IMR-90 (cell line): ENCODE measurements at regions not wholly inside any gene's neighbourhood (a gene's known extent, or its start where the extent isn't known, plus 50 kb on each side); places are given as distances from the start of the nearest gene placed in this dataset.

Source experiments
- ATAC-seq: fragments of 200-7000 bp; cut with Tn5 transposase; 2 replicates; pipeline ENCODE4 v1.9.1; 2020; ENCODE audit warnings: low read depth, mild to moderate bottlenecking, moderate library complexity
- BruUV-seq: library from RNA; stranded (reverse); fragments of 400-500 nt; replicated peaks from 2 replicates; lab custom pipeline; 2021; lab: Mats Ljungman, UMichigan
- CTCF ChIA-PET: fragments of 300-600 bp; formaldehyde crosslinking; extraction: SDS; loops from one replicate; lab custom pipeline; 2021; ENCODE audit warnings: antibody characterized with exemption; lab: Yijun Ruan, JAX
- POLR2A ChIA-PET: fragments of 300-600 bp; sonication (Branson Sonifier 250); formaldehyde crosslinking; loops from one replicate; lab custom pipeline; 2022; ENCODE audit warnings: antibody characterized with exemption; ENCODE audit not compliant: unreplicated experiment; lab: Charles Lee
- DNase-seq: peaks from one replicate; pipeline ENCODE4 v3.0.0; 2013
- H2AFZ ChIP-seq: replicated peaks from 2 replicates; pipeline ENCODE3; 2013; ENCODE audit warnings: low read length, mild to moderate bottlenecking; ENCODE audit not compliant: poor library complexity
- H2AK5ac ChIP-seq: 2 replicates; pipeline ENCODE4 v1.6.1; 2013; ENCODE audit warnings: low read depth, low read length, inconsistent platforms
- H2AK9ac ChIP-seq: replicated peaks from 2 replicates; pipeline ENCODE3; 2013; ENCODE audit warnings: mild to moderate bottlenecking, low read depth, low read length, moderate library complexity; ENCODE audit not compliant: poor library complexity
- H2BK120ac ChIP-seq: 2 replicates; pipeline ENCODE4 v1.6.1; 2013; ENCODE audit warnings: low read depth, low read length, inconsistent platforms
- H2BK15ac ChIP-seq: 3 replicates; pipeline ENCODE4 v1.6.1; 2013; ENCODE audit warnings: low read depth, low read length, inconsistent platforms
- H2BK20ac ChIP-seq: 2 replicates; pipeline ENCODE4 v1.6.1; 2013; ENCODE audit warnings: low read depth, mild to moderate bottlenecking, inconsistent platforms, low read length, moderate library complexity
- H2BK5ac ChIP-seq: 2 replicates; pipeline ENCODE4 v1.6.1; 2013; ENCODE audit warnings: mild to moderate bottlenecking, low read depth, low read length, inconsistent platforms; ENCODE audit not compliant: poor library complexity, severe bottlenecking
- H3K14ac ChIP-seq: replicated peaks from 2 replicates; pipeline ENCODE4 v1.6.1; 2013; ENCODE audit warnings: low read depth, low read length, inconsistent platforms
- H3K18ac ChIP-seq: 2 replicates; pipeline ENCODE4 v1.6.1; 2013; ENCODE audit warnings: low read depth, low read length, control low read depth
- H3K23ac ChIP-seq: 2 replicates; pipeline ENCODE4 v1.6.1; 2013; ENCODE audit warnings: low read depth, low read length, inconsistent platforms
- H3K27ac ChIP-seq: 2 replicates; pipeline ENCODE4 v1.5.1; 2013; ENCODE audit warnings: mild to moderate bottlenecking, control low read depth, low read length; ENCODE audit not compliant: insufficient read depth
- H3K27me3 ChIP-seq: 2 replicates; pipeline ENCODE4 v1.6.1; 2013; ENCODE audit warnings: low read length; ENCODE audit not compliant: control insufficient read depth, insufficient read depth
- H3K36me3 ChIP-seq: 2 replicates; pipeline ENCODE4 v1.6.1; 2013; ENCODE audit warnings: low read length, mixed read lengths; ENCODE audit not compliant: control insufficient read depth, insufficient read depth
- H3K4ac ChIP-seq: 2 replicates; pipeline ENCODE4 v1.6.1; 2013; ENCODE audit warnings: low read depth, low read length, inconsistent platforms
- H3K4me1 ChIP-seq: 2 replicates; pipeline ENCODE4 v1.6.1; 2013; ENCODE audit warnings: low read length, mixed read lengths; ENCODE audit not compliant: control insufficient read depth, insufficient read depth
- H3K4me2 ChIP-seq: 2 replicates; pipeline ENCODE4 v1.6.1; 2013; ENCODE audit warnings: low read depth, mild to moderate bottlenecking, control low read depth, low read length, moderate library complexity
- H3K4me3 ChIP-seq: 2 replicates; pipeline ENCODE4 v1.5.1; 2013; ENCODE audit warnings: low read depth, mild to moderate bottlenecking, control low read depth, low read length, moderate library complexity; ENCODE audit not compliant: insufficient read depth
- H3K56ac ChIP-seq: 2 replicates; pipeline ENCODE4 v1.6.1; 2013; ENCODE audit warnings: low read length, inconsistent platforms; ENCODE audit not compliant: insufficient read depth; ENCODE audit errors: extremely low read depth
- H3K79me1 ChIP-seq, 2 experiments: 2 replicates each; pipeline ENCODE4 v1.6.1; 2013; ENCODE audit warnings: low read length in 2 of 2, inconsistent platforms in 1 of 2, low read depth in 1 of 2
- H3K9ac ChIP-seq: 2 replicates; pipeline ENCODE4 v1.6.1; 2013; ENCODE audit warnings: low read depth, low read length, control low read depth
- H3K9me1 ChIP-seq: 2 replicates; pipeline ENCODE4 v1.6.1; 2013; ENCODE audit warnings: low read length, inconsistent platforms; ENCODE audit not compliant: insufficient read depth
- H3K9me3 ChIP-seq: 2 replicates; pipeline ENCODE4 v1.6.1; 2013; ENCODE audit warnings: low read length; ENCODE audit not compliant: control insufficient read depth, insufficient read depth
- H4K20me1 ChIP-seq: 2 replicates; pipeline ENCODE4 v1.6.1; 2013; ENCODE audit warnings: low read length, inconsistent platforms; ENCODE audit not compliant: insufficient read depth
- H4K5ac ChIP-seq: 2 replicates; pipeline ENCODE4 v1.6.1; 2013; ENCODE audit warnings: mild to moderate bottlenecking, low read depth, low read length, control low read depth
- H4K8ac ChIP-seq, 2 experiments: 2 replicates each; pipeline ENCODE4 v1.6.1; 2013; ENCODE audit warnings: low read depth in 2 of 2, low read length in 2 of 2, control low read depth in 1 of 2, inconsistent platforms in 1 of 2
- H4K91ac ChIP-seq: 2 replicates; pipeline ENCODE4 v1.6.1; 2013; ENCODE audit warnings: low read depth, low read length, inconsistent platforms; ENCODE audit not compliant: insufficient read depth
- MAFK ChIP-seq: IDR thresholded peaks from 2 replicates; pipeline ENCODE4 v1.6.1; 2012; ENCODE audit warnings: low read depth, low read length, improper control_type of control experiment
- MXI1 ChIP-seq: IDR thresholded peaks from 2 replicates; pipeline ENCODE4 v1.6.1; 2012; ENCODE audit warnings: low read depth, mild to moderate bottlenecking, low read length, moderate library complexity, borderline replicate concordance
- RFX5 ChIP-seq: IDR thresholded peaks from 2 replicates; pipeline ENCODE4 v1.8.0; 2012; ENCODE audit warnings: low read depth, mild to moderate bottlenecking, low read length, moderate library complexity
- SMC3 ChIP-seq: fragments of 150-350 bp; IDR thresholded peaks from 2 replicates; pipeline ENCODE4 v1.6.1; 2016; ENCODE audit warnings: low read depth, mild to moderate bottlenecking, antibody characterized with exemption, low read length, moderate library complexity
- WGBS, 2 experiments: methylation state at CpG; one replicate each; pipeline versions ENCODE4 v1.1.5 to v1.1.7; 2013; ENCODE audit warnings: missing lambda C conversion rate in 2 of 2; ENCODE audit not compliant: insufficient read length in 1 of 2; ENCODE audit errors: extremely low coverage in 2 of 2; 5-methylcytosine and 5-hydroxymethylcytosine counted together
- dilution Hi-C: fragments of 300-500 bp; cut with HindIII; formaldehyde crosslinking; loops from one replicate; pipeline ENCODE4 v1.14.3; 2018; ENCODE audit warnings: low sequenced_read_pairs; ENCODE audit not compliant: unreplicated experiment
- in situ Hi-C: fragments of 300-500 bp; cut with MboI; formaldehyde crosslinking; loops from 3 replicates; pipeline ENCODE4 v1.14.3; 2019; ENCODE audit warnings: low sequenced_read_pairs, inconsistent platforms, mixed read lengths
- intact Hi-C: fragments of 100-400 bp; cut with micrococcal nuclease; formaldehyde crosslinking; loops from 2 replicates; pipeline ENCODE4 v1.10.0; 2022
- TF ChIP-seq, protein P1 (sequence below): fragments of 150-350 bp; IDR thresholded peaks from 2 replicates; pipeline ENCODE4 v1.6.1; 2016; ENCODE audit warnings: low read depth, mild to moderate bottlenecking, low read length, moderate library complexity, borderline replicate concordance
- TF ChIP-seq, protein P2 (sequence below): fragments of 150-350 bp; IDR thresholded peaks from 2 replicates; pipeline ENCODE4 v1.6.1; 2017; ENCODE audit warnings: mild to moderate bottlenecking, antibody characterized with exemption, low read length, low read depth

DNA sequence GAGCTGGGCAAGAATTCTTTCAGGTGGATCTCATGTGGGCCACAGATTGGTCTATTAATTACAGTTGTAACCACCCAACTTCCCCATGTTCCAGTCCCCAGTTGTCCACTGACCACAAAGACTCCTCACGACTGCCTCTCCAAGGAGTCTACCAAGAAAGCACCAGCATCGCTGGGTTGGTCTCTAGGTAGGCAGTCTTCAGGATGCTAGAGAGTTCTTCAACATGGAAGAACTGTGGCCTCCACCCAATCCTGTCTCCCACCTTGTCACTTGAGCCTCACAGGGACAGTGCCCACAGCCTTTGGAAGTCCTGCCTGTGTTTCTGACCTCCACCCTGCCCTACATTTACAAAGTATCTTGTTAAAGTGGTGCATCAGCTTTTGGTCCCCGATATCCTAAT lies 184.7 kb upstream of the FN1 start:
- Histone ChIP-seq H4K20me1 (no peaks in the 10 kb centered on the region), H3K18ac (peak overlapping the region; percentile 41; the same call in 1 of the 2 replicates), H3K79me1 (no peaks in the 10 kb centered on the region), H3K23ac (no peak overlapping the region), H2AK9ac (no peak overlapping the region), H3K9me1 (peaks cover 7% of the 10 kb centered on the region), H3K27me3 (no peaks in the 10 kb centered on the region), H4K91ac (no peak overlapping the region; the same call in 1 of the 2 replicates), H2AFZ (no peak overlapping the region), H4K8ac (no peak overlapping the region), H2BK20ac (peak overlapping the region; percentile 47; the same call in 1 of the 2 replicates), H2BK120ac (peak overlapping the region; percentile 25; the same call in 1 of the 2 replicates), H3K14ac (no peak overlapping the region), H3K4me3 (no peak overlapping the region), H3K36me3 (no peaks in the 10 kb centered on the region), H4K5ac (peak overlapping the region; percentile 4; the same call in 1 of the 2 replicates), H3K56ac (no peak overlapping the region), H2BK15ac (peak overlapping the region; percentile 79; the same call in 2 of the 3 replicates), H3K4me1 (peaks cover 17% of the 10 kb centered on the region), H3K9ac (no peak overlapping the region), H3K4ac (peak overlapping the region; percentile 38; the same call in 1 of the 2 replicates), H3K27ac (no peak overlapping the region), H3K4me2 (no peak overlapping the region), H3K9me3 (no peaks in the 10 kb centered on the region), H2BK5ac (no peak overlapping the region), H2AK5ac (peak overlapping the region; percentile 62; the same call in 1 of the 2 replicates)
- BruUV-seq, result no TSS peak
- ATAC-seq (no peak), DNase-seq (no peak)
- dilution Hi-C loops, result no loop called here
- in situ Hi-C loops, result no loop called here
- TF ChIP-seq, protein P1, sequence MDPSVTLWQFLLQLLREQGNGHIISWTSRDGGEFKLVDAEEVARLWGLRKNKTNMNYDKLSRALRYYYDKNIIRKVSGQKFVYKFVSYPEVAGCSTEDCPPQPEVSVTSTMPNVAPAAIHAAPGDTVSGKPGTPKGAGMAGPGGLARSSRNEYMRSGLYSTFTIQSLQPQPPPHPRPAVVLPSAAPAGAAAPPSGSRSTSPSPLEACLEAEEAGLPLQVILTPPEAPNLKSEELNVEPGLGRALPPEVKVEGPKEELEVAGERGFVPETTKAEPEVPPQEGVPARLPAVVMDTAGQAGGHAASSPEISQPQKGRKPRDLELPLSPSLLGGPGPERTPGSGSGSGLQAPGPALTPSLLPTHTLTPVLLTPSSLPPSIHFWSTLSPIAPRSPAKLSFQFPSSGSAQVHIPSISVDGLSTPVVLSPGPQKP, result no peak
- TF ChIP-seq RFX5 (no peak), MAFK (no peak), MXI1 (no peak), SMC3 (no peak)
- TF ChIP-seq, protein P2, sequence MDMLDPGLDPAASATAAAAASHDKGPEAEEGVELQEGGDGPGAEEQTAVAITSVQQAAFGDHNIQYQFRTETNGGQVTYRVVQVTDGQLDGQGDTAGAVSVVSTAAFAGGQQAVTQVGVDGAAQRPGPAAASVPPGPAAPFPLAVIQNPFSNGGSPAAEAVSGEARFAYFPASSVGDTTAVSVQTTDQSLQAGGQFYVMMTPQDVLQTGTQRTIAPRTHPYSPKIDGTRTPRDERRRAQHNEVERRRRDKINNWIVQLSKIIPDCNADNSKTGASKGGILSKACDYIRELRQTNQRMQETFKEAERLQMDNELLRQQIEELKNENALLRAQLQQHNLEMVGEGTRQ, result no peak
- WGBS, 2 experiments, result 100% methylated on average over 1 of the region's 3 CpGs; no CpG with 5 or more reads in 1 of the 2 experiments
- ChIA-PET CTCF (no interaction called here), POLR2A (no interaction called here)
- intact Hi-C loops, result loop anchor here (5.0 kb wide), 1 partner anchor 158 kb away; no protein-coding TSS in a partner anchor
